HL-60 (cell line): ENCODE measurements at regions not wholly inside any gene's neighbourhood (a gene's known extent, or its start where the extent isn't known, plus 50 kb on each side); places are given as distances from the start of the nearest gene placed in this dataset.

Experiments used
- CTCF ChIP-seq: IDR thresholded peaks from one replicate; pipeline ENCODE4 v1.5.1; 2011; ENCODE audit warnings: low read length, control low read depth, inconsistent platforms; ENCODE audit not compliant: insufficient read depth
- GABPA ChIP-seq: IDR thresholded peaks from 2 replicates; pipeline ENCODE4 v1.6.1; 2012; ENCODE audit warnings: low read depth
- POLR2AphosphoS5 ChIP-seq: IDR thresholded peaks from 2 replicates; pipeline ENCODE4 v1.6.1; 2012; ENCODE audit warnings: low read depth
- REST ChIP-seq: IDR thresholded peaks from 2 replicates; pipeline ENCODE4 v1.6.1; 2012; ENCODE audit warnings: low read depth; ENCODE audit not compliant: insufficient replicate concordance
- SPI1 ChIP-seq: IDR thresholded peaks from 2 replicates; pipeline ENCODE4 v1.6.1; 2012; ENCODE audit warnings: low read depth, mild to moderate bottlenecking, borderline replicate concordance

GRCh38 chr5:35477911-35478310 is 139.8 kb upstream of the SPEF2 start:
- TF ChIP-seq CTCF = no peak
- no peak for TF ChIP-seq GABPA
- TF ChIP-seq REST = no peak
- TF ChIP-seq POLR2AphosphoS5 = no peak
- TF ChIP-seq SPI1 = no peak
